HG03457 (cell line): ENCODE measurements at regions not wholly inside any gene's neighbourhood (a gene's known extent, or its start where the extent isn't known, plus 50 kb on each side); places are given as distances from the start of the nearest gene placed in this dataset.
"Not testable (repeated sequence)": the region's sequence is repeated elsewhere in the genome, so short reads cannot be mapped to it uniquely, and the experiment has no call there.

ENCODE experiments used
- ATAC-seq: cut with Tn5 transposase; IDR thresholded peaks from one replicate; pipeline ENCODE4 v1.9.1; 2021; ENCODE audit warnings: moderate number of reproducible peaks; ENCODE audit not compliant: unreplicated experiment

DNA sequence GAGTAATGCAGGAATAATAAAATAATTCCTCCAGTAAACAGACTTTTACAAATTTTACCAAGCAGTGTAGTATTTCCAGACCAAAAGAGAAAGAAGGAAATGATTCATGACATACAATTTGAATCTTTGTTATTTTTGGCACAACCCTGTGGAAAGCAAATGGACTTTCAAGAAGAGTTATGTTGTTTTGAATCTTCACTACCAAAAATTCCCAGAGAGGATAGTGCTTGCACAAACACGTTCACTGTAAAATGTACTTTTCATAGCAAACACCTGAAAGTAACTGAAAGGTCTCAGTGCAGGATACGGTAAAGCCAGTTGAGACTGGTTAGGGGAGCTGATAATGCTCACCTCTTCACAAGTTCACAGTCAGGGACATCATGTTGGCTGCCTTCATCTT, 107.1 kb downstream of the USP22 start:
- ATAC-seq, result no peak

GRCh38 chr17:20938244-20938643, 104.6 kb downstream of the USP22 start:
- no peak for ATAC-seq

DNA sequence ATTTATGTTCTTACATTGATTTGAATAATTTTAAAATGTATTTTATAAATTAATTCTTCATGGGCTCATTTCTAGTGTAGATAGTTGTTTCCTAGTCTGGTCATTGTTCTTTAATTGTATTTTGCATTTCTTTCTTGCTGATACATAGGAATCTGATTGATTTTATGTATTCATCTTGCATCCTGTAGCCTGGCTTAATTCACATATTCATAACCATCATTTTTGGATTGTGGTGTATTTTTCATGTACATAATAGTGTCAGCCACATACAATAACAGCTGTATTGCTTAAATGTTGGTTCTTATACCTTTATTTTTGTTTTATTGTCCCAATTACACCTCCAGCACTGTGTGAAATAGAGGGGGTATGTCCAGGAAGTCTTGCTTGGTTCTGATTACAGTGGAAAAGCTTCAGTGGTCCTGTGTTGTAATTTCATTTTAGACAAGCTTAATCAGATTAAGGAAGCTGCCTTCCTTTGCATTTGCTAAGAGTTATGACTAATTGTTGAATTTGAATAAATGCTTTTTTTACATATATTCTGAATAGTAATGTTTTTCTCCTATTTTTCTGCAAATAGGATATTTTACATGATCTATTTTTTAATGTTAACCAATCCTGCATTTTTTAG, 103.7 kb downstream of the USP22 start:
- ATAC-seq, result no peak

DNA sequence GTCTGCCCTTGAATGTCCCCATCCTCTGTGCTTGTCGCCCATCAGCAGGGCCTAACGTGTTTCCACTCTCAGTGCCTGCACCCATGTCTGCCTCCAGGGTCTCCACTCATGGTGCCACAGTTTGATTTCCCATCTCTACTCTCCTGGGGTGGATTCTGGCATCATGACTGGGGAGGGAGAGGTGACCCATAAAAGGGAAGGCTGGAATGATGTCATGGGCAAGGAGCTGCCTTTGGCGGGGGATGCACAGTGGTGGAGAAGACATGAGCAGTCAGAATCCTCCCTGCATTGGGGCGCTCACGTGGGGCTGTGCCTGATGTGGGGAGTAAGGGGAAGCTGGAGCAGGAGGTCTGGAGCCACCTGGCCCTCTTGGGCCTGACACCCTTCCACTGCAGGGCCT, 100.9 kb downstream of the USP22 start:
- no peak for ATAC-seq

GRCh38 chr17:20944014-20944865, 98.6 kb downstream of the USP22 start:
- no peak for ATAC-seq

DNA sequence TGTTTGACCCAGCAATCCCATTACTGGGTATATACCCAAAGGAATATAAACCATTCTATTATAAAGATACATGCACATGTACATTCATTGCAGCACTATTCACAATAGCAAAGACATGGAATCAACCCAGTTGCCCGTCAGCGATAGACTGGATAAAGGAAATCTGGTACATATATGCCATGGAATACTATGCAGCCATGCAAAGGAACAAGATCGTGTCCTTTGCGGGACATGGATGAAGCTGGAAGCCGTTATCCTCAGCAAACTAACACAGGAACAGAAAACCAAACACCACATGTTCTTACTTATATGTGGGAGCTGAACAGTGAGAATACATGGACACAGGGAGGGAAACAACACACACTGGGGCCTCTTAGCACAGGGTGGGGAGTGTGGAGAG, 95.1 kb downstream of the USP22 start:
- not testable (repeated sequence) for ATAC-seq

DNA sequence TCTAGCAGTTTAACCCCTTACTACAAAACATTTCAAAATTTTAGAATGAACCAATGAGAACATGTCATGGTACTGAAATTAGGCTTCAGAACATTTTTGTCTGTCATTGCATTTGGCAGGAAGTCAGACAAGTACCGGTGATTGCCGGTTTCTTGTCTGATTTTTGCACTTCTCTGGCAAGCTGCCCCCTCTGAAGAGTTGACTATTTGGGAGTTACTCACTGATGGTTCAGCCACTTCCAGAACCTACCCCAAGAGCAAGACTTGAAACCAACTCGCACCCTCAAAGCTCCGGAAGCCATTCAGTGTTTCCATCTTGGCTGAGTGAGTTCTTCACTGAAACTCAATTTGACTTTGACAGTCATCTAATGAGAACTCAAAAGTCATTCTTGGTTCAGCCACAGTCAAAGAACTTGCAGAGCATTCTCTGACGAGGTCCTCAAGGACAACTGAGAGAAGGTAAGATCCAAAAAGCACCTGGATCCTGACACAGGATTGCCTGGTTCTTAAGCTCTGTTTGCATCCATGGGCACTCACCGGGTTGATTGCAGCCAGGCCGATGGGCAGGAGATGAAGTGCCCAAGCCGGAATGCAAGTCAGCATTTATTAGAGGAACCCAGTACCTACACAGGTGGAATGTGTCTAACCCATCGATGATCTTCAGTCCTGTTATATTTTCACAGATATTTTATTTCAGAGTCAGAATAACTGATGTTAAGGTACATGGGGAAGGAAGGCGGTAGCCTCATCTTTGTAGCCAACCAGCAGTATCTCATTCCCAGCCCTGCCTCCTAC, 93.6 kb downstream of the USP22 start:
- ATAC-seq, result no peak
